ENCODE measurements at regions not wholly inside any gene's neighbourhood (a gene's known extent, or its start where the extent isn't known, plus 50 kb on each side); places are given as distances from the start of the nearest gene placed in this dataset.

GRCh38 chr7:46245586-46246111, 324.6 kb upstream of the IGFBP3 start:
- no peak overlapping the region for H3K9ac ChIP-seq (ENCODE audit: low read depth, low read length)
- no peak overlapping the region for H2BK120ac ChIP-seq (ENCODE audit: low read depth, low read length)
- no peak overlapping the region for H2AK9ac ChIP-seq (replicated peaks; ENCODE audit: low read depth, low read length, poor library complexity)
- no peak overlapping the region for H3K4me2 ChIP-seq (ENCODE audit: low read depth, low read length)
- intact Hi-C loops (cut with micrococcal nuclease) = no loop called here
- no peaks in the 10 kb centered on the region for H3K27me3 ChIP-seq (ENCODE audit: control insufficient read depth, insufficient read depth, low read length)
- ATAC-seq (ENCODE audit: low read depth) (no peak), DNase-seq (no peak)
- in situ Hi-C loops (cut with MboI; ENCODE audit: low sequenced_read_pairs) = no loop called here
- no peaks in the 10 kb centered on the region for H3K36me3 ChIP-seq (ENCODE audit: control insufficient read depth, insufficient read depth, low read length)
- no peak overlapping the region for H3K27ac ChIP-seq (ENCODE audit: insufficient read depth, low read length)
- no peak overlapping the region for H3K4ac ChIP-seq (ENCODE audit: low read depth, low read length)
- no peaks in the 10 kb centered on the region for H3K79me1 ChIP-seq (ENCODE audit: low read depth in 1 of 2, low read length in 2 of 2)
- dilution Hi-C loops (cut with HindIII; ENCODE audit: low sequenced_read_pairs, unreplicated experiment) = no loop called here
- no peak overlapping the region for H2AK5ac ChIP-seq (ENCODE audit: low read depth, low read length)
- no peak overlapping the region; the same call in 1 of the 2 replicates for H3K14ac ChIP-seq (replicated peaks; ENCODE audit: low read depth, low read length)
- H2BK15ac ChIP-seq (ENCODE audit: low read depth, low read length) = no peak overlapping the region
- no peak overlapping the region for H2BK5ac ChIP-seq (ENCODE audit: low read depth, low read length, poor library complexity, severe bottlenecking)
- peaks cover 6% of the 10 kb centered on the region for H3K4me1 ChIP-seq (ENCODE audit: control insufficient read depth, insufficient read depth, low read length)
- no peaks in the 10 kb centered on the region for H4K20me1 ChIP-seq (ENCODE audit: insufficient read depth, low read length)
- CTCF ChIA-PET = no interaction called here
- H2BK20ac ChIP-seq (ENCODE audit: low read depth, low read length) = no peak overlapping the region
- H4K5ac ChIP-seq (ENCODE audit: low read depth, low read length) = peak overlapping the region; percentile 61; the same call in 1 of the 2 replicates
- POLR2A ChIA-PET (ENCODE audit: unreplicated experiment) = no interaction called here
- no peaks in the 10 kb centered on the region for H3K9me3 ChIP-seq (ENCODE audit: control insufficient read depth, insufficient read depth, low read length)
- no peak overlapping the region for H4K8ac ChIP-seq (ENCODE audit: low read depth in 2 of 2, low read length in 2 of 2)
- no peak for TF ChIP-seq CHD1 (IDR thresholded peaks at IDR 0.05; ENCODE audit: low read depth, low read length)
- no peak for TF ChIP-seq MAFK (IDR thresholded peaks at IDR 0.05; ENCODE audit: low read depth, low read length)
- BruUV-seq (replicated peaks) = no TSS peak
- H2AFZ ChIP-seq (replicated peaks; ENCODE audit: low read length, poor library complexity) = no peak overlapping the region
- no peaks in the 10 kb centered on the region for H3K9me1 ChIP-seq (ENCODE audit: insufficient read depth, low read length)
- no peak overlapping the region for H4K91ac ChIP-seq (ENCODE audit: insufficient read depth, low read depth, low read length)
- H3K56ac ChIP-seq (ENCODE audit: extremely low read depth, insufficient read depth, low read length) = no peak overlapping the region
- WGBS, 2 experiments (ENCODE audit: extremely low coverage in 2 of 2, insufficient read length in 1 of 2) = 100% methylated on average over 2 of the region's 4 CpGs; no CpG with 5 or more reads in 1 of the 2 experiments
- 0 out of 2 replicates have a peak overlapping the region, but pooled peaks have one; percentile 53 for H3K18ac ChIP-seq (ENCODE audit: low read depth, low read length)
- H3K23ac ChIP-seq (ENCODE audit: low read depth, low read length) = no peak overlapping the region
- no peak overlapping the region for H3K4me3 ChIP-seq (ENCODE audit: insufficient read depth, low read depth, low read length)

Measured in IMR-90 (cell line).